Epithelial cell of esophagus (primary cell): ENCODE measurements at regions not wholly inside any gene's neighbourhood (a gene's known extent, or its start where the extent isn't known, plus 50 kb on each side); places are given as distances from the start of the nearest gene placed in this dataset.

Source experiments
- DNase-seq: peaks from one replicate; pipeline ENCODE4 v3.0.0; 2010; ENCODE audit warnings: low read depth
- H3K4me3 ChIP-seq: 2 replicates; pipeline ENCODE4 v1.5.1; 2011; ENCODE audit warnings: mild to moderate bottlenecking, low read length, control low read depth
- CTCF ChIP-seq: IDR thresholded peaks from 2 replicates; pipeline ENCODE4 v1.5.1; 2011; ENCODE audit warnings: low read depth, mild to moderate bottlenecking, low read length, control low read depth, inconsistent platforms; ENCODE audit not compliant: insufficient read depth; ENCODE audit errors: missing control alignments

- peak; percentile 25 for TF ChIP-seq CTCF
- no peak for DNase-seq
- no peak overlapping the region for H3K4me3 ChIP-seq
These were observed 68.0 kb upstream of the CEACAM8 start for GRCh38 chr19:42662712-42663111.

GRCh38 chr19:42660353-42660752 lies 65.6 kb upstream of the CEACAM8 start:
- no peak for TF ChIP-seq CTCF
- DNase-seq, result no peak
- H3K4me3 ChIP-seq, result no peak overlapping the region

- no peak for DNase-seq
- no peak for TF ChIP-seq CTCF
- H3K4me3 ChIP-seq, result no peak overlapping the region
These were observed 63.4 kb upstream of the CEACAM8 start for GRCh38 chr19:42658076-42658475.

GRCh38 chr19:42657556-42657955 lies 62.8 kb upstream of the CEACAM8 start:
- no peak for TF ChIP-seq CTCF
- DNase-seq, result peak; percentile 22
- no peak overlapping the region for H3K4me3 ChIP-seq

GRCh38 chr19:42655748-42656147 lies 61.0 kb upstream of the CEACAM8 start:
- H3K4me3 ChIP-seq, result no peak overlapping the region
- TF ChIP-seq CTCF, result no peak
- no peak for DNase-seq

GRCh38 chr19:42653841-42654240 lies 59.1 kb upstream of the CEACAM8 start:
- no peak for DNase-seq
- TF ChIP-seq CTCF, result no peak
- no peak overlapping the region for H3K4me3 ChIP-seq

GRCh38 chr19:42652021-42652420 lies 57.3 kb upstream of the CEACAM8 start:
- no peak for TF ChIP-seq CTCF
- DNase-seq, result no peak

More at GRCh38 chr19:42652021-42652420, 57.3 kb upstream of the CEACAM8 start:
- H3K4me3 ChIP-seq, result no peak overlapping the region
